ENCODE measurements at regions not wholly inside any gene's neighbourhood (a gene's known extent, or its start where the extent isn't known, plus 50 kb on each side); places are given as distances from the start of the nearest gene placed in this dataset.

DNA sequence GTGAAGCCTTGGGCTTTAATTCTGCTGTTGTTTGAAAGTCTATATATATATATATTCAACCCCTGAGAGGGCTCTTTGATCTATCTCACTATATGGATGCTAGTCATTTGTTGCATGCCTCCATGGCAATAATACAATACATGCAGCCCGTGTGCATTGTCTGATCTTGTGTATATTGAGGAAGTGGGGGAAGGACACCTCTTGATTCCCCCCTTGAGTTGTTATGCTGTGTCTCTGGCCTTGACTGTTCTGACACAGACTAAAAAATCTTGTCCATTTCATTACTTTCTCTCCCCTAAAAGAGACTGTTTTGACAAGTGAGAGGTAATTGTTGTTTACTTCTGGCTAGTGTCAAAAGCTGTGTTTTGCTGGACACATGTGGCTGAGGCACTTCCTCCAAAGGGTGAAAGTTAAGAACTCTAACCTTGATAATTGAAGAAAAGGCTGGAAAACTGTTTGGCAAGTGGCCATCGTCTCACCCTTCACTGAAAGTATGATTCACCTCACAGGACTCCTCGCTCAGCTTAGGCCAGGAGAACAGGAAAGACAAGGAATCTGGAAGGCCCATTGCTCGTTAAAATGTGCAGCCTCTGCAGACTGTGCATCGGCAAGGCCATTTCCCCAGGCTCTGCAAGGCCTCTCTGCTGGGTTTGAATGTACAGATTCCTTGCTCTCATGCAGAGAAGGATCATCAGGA, 304.0 kb downstream of the PRELID2 start:
- TF ChIP-seq CTCF (conservative IDR thresholded peaks at IDR 0.05; ENCODE audit: low read depth, low read length) (no peak), EZH2 (IDR thresholded peaks at IDR 0.05; ENCODE audit: borderline replicate concordance, low read depth, low read length, poor library complexity, severe bottlenecking) (no peak)

All from A673 (cell line).